ENCODE measurements at regions not wholly inside any gene's neighbourhood (a gene's known extent, or its start where the extent isn't known, plus 50 kb on each side); places are given as distances from the start of the nearest gene placed in this dataset.

- H3K27ac ChIP-seq = no peak overlapping the region
- TF ChIP-seq CTCF (conservative IDR thresholded peaks at IDR 0.05) = no peak
Measured at GRCh38 chr2:128477026-128477820, 158.6 kb upstream of the HS6ST1 start.

- no peak for TF ChIP-seq CTCF (conservative IDR thresholded peaks at IDR 0.05)
- H3K27ac ChIP-seq = no peak overlapping the region
Measured at GRCh38 chr2:128477891-128478290, 159.2 kb upstream of the HS6ST1 start.

- no peak for TF ChIP-seq CTCF (conservative IDR thresholded peaks at IDR 0.05)
- H3K27ac ChIP-seq = no peak overlapping the region
Measured at GRCh38 chr2:128485761-128486639, 167.3 kb upstream of the HS6ST1 start.

- TF ChIP-seq CTCF (conservative IDR thresholded peaks at IDR 0.05) = no peak
Measured at GRCh38 chr2:128486640-128487375, 168.1 kb upstream of the HS6ST1 start.

GRCh38 chr2:128487650-128488387 lies 169.2 kb upstream of the HS6ST1 start:
- H3K27ac ChIP-seq = no peak overlapping the region
- TF ChIP-seq CTCF (conservative IDR thresholded peaks at IDR 0.05) = no peak

More at GRCh38 chr2:128486640-128487375, 168.1 kb upstream of the HS6ST1 start:
- H3K27ac ChIP-seq = no peak overlapping the region

- no peak for TF ChIP-seq CTCF (conservative IDR thresholded peaks at IDR 0.05)
- H3K27ac ChIP-seq = no peak overlapping the region
Measured at GRCh38 chr2:128488434-128488833, 169.8 kb upstream of the HS6ST1 start.

Data from VCaP (cell line).